GM19395 (cell line): ENCODE measurements at regions not wholly inside any gene's neighbourhood (a gene's known extent, or its start where the extent isn't known, plus 50 kb on each side); places are given as distances from the start of the nearest gene placed in this dataset.
"Not testable (repeated sequence)": the region's sequence is repeated elsewhere in the genome, so short reads cannot be mapped to it uniquely, and the experiment has no call there.

ENCODE experiments used
- ATAC-seq: cut with Tn5 transposase; IDR thresholded peaks from one replicate; pipeline ENCODE4 v1.9.1; 2021; ENCODE audit warnings: mild to moderate bottlenecking, moderate library complexity; ENCODE audit not compliant: unreplicated experiment

DNA sequence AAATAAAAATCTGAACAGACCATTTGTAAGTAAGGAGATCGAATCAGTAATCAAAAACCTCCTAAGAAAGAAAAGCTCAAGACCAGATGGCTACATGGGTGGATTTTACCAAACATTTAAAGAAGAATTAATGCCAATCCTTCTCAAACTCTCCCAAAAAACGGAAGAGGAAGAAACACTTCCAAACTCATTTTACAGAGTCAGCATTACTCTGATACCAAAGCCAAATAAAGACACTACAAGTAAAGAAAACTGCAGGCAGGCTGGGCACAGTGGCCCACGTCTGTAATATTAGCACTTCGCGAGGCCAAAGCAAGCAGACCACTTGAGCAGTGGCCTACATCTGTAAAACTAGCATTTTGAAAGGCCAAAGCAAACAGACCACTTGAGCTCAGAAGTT, 159.8 kb downstream of the DPY19L2 start:
- no peak for ATAC-seq

DNA sequence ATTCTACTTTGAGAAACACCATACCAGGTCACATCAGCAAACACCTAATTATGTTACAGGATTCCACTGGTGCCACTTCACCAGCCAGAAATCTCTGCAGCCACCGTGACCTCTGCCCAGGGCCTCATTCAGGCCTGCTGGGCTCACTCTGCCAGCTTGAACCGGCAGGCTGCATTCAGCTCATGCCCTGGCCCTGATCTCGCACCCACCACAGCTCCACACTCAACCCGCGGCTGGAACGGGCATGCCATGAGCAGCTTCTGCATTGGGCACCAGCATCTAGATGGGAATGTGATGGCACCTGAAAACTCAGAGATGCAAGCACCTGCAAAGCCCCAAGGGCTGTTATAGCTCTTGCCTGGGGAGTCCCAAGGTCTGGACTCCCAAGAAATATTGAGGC, 168.7 kb downstream of the DPY19L2 start:
- ATAC-seq: no peak

DNA sequence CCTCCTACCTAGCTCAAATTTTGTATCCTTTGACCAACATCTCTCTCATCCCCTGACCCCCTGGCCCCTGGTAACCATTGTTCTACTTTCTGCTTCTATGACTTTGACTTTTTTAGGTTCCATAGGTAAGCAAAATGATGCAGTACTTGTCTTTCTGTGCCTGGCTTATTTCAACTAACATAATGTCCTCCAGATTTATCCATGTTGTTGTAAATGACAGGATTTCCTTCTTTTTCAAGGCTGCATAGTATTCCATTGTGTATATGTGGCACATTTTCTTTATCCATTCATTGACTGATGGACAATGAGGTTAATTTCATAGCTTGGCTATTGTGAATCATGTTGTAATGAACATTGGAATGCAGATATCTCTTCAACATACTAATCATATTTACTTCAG, 170.1 kb downstream of the DPY19L2 start:
- ATAC-seq: no peak

DNA sequence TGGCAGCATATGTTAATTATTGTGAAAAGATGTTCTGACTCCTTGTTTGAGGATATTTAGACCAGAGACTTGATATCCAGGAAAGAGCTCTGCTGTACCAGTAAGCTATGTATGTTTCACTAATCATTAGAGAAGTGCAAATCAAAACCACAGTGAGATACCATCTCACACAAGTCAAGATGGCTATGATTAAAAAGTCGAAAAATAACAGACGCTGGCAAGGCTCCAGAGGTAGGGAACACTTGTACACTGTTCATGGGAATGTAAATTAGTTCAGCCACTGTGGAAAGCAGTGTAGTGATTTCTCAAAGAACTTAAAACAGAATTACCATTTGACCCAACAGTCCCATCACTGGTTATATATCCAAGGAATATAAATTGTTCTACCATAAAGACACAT, 171.6 kb downstream of the DPY19L2 start:
- no peak for ATAC-seq

DNA sequence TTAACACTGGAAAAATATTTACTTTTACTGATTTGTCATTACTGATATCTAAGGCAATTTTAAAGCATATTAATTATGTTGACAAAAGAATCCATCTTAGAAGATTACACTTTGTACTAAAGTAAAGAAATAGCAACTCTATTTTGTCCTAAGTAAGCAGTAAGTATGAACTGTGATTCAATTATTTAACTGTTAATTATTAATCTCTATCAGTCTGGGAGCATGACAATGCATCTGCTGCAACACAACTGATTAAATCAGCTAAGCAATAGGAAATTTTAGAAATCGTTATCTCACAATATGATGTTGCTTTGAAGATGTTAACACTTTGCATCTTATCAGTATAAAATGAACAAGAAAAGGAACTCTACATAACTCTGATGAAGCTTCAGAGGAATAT, 172.3 kb downstream of the DPY19L2 start:
- ATAC-seq: no peak

DNA sequence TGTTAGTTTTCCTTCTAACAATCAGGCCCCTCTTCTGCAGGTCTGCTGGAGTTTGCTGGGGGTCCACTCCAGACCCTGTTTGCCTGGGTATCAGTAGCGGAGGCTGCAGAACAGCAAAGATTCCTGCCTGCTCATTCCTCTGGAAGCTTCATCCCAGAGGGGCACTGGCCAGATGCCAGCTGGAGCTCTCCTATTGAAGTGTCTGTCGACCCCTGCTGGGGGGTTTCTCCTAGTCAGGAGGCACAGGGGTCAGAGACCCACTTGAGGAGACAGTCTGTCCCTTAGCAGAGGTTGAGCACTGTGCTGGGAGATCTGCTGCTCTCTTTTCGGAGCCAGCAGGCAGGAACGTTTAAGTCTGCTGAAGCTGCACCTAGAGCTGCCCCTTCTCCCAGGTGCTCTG, 174.9 kb downstream of the DPY19L2 start:
- not testable (repeated sequence) for ATAC-seq

DNA sequence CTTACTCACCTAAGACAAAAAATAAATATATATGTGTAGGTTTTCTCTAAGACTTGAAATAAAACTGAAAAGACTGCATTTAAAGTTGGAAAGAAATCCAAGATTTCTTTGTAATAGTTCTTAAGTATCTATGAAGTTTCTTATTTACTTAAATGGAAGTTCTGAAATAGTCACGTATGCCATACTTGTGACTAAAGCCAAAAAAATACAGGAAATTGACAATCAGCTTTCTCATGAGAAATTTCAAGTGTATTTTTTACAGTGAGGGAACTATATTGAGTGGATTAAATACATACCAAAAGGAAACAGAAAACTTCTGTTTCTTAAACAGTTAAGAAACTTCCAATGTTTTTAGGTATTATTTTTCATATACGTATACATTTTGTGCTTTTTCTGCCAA, 188.1 kb downstream of the DPY19L2 start:
- ATAC-seq: no peak

DNA sequence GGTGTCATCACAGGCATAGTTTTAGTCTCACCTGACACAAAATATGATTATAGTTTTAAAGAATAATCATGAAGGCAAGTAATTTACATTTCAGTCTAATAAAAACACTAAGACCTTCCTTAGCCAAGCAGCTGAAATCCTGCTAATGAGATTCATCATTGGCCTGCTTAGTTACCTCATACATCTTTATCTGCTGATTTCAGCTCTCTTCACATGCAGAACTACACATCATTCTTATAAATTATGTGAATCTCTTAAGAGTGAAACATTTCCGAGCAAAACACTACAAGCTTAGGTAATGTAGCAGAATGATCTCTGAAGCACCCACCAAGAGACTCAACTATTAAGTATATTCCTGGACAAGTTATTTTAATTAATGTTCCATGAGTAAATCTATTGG, 198.1 kb downstream of the DPY19L2 start:
- ATAC-seq: no peak

DNA sequence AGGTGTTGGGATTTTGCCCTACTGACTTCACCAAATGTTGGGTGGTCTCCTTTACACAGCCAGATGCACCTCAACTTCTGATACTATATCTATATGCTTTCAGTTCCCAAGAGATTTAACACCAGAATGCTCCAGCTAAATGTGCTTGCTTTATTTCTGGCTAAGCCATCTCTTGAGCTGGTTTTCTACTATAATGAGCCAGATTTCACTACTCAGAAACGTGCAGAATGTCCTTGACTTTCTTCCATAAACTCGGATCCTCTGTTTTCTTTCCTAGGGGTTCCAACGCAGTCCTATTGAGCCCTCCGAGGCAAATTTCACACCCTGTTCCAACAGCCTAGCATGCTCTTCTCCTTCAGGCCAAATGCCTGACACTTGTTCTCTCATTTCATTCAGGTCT, 200.3 kb downstream of the DPY19L2 start:
- no peak for ATAC-seq

DNA sequence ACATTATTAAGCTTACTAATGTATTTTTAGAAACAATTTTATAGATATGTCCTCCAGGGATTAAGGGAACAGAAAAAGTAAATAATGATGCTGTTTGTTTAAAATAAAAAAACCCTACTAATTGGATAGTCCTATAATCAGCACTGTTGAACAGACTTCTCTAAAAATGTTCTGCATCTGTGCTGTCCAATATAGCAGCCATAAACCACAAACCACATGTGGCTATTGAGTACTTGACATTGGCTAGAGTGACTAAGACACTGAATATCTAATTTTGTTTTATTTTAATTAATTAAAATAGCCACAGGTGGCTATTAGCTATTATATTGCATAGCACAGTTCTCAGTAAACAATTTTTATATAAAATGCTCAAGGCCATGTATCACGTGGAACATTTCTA, 210.4 kb downstream of the DPY19L2 start:
- no peak for ATAC-seq

DNA sequence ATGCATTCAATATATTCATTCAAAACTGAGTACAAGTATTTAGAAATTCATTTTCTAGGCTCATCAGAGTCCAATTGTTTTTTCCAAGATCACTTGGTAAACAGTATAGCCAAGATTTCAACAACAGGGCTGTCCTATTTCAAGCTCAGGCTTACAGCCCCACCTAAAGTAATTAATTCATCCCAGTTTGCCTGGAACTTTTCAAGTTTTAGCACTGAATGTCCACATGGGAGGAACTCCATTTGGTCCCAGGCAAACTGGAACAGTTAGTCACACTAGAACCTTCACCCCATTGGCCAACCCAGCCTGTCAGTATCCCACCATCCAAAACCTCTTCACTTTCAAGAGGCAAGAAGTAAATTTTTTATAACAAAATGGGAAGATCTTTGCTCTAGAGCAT, 210.9 kb downstream of the DPY19L2 start:
- no peak for ATAC-seq

DNA sequence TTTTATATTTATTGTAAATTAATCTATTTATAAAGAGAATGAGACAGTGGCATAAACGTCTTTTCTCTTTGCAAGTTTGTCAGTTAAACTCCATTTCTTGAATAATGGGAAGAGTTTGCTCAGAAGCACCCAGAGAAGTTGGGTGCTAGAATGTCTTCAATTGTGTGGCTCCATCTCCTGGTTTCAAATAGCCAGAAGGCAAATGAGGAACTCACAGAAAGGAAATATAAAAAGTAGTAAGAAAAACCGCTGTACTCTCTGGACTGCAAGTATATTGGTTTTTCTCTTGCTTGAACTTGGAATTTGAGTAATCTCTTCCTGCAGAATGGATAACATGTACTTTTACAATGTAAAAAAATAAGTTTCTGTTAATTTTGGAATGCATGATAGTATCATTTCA, 217.5 kb downstream of the DPY19L2 start:
- no peak for ATAC-seq

DNA sequence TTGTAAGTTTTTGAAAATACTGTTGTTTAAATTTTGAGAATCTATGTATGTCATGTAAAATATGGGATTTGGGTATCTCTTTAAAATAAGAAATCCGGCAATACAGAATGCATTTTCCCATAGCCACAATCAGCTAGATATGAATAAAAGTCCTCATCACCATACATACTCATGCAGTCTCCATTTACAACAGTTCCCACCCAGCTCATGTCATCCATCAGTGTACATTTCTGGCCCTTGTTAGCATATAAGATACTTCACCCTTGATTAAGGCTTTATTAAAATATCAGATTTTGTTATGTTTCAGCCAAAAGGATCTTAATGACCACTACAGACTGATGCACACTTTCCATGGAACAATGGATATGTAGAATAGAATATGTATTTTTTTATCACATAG, 218.0 kb downstream of the DPY19L2 start:
- no peak for ATAC-seq

DNA sequence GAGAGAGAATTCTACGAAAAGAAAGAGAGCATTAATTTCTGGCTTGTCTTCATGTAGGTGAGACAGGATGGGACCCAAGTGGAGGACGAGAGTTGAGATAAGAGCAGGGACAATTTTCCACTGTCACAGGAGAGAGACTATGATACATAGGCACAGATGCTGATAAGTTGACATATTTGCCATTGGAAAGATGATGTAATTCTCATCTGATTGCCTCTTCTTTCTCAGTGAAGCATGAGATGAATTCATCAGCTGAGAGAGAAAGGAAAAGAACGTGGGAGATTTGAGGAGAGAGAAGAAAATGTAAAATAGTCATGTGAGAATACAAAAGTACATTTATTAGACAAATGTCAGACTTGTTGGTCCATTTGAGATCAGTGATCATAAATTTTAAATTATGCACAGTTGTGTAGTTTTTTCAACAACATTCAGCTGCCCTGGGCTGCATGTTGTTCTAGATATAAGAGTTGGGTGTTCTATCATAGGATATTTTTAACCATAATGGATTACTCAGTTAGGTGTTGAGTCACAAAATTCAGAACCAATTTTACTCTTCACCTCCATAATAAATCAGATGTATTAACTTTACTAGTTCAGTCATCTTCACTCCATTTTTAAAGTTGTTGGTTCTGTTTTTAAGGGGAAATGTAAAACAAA, 222.9 kb downstream of the DPY19L2 start:
- ATAC-seq: no peak

DNA sequence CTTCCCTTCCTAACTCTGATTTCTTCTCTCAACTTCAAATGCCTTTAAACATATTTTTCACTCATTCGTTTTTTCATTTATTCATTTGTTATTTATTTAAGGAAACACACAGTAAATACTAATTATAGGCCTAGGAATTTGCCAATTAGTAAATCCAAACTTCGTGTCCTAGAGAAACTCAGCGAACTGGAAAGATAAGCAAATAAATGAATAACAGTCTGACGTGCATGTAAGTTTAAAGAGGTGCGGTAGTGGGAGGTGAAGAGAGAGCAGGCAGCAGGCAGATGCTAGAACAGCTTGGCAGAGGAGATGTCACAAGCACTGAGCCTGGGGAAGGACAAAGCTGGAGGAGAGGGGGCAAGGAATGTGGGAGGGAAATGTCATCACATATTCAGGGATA, 228.2 kb downstream of the DPY19L2 start:
- no peak for ATAC-seq

DNA sequence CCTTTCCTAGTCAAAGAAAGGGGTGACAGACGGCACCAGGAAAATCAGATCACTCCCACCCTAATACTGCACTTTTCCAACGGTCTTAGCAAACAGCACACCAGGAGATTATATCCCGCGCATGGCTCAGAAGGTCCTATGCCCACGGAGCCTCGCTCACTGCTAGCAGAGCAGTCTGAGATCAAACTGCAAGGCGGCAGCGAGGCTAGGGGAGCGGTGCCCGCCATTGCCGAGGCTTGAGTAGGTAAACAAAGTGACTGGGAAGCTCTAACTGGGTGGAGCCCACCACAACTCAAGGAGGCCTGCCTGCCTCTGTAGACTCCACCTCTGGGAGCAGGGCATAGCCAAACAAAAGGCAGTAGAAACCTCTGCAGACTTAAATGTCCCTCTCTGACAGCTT, 233.9 kb downstream of the DPY19L2 start:
- ATAC-seq: not testable (repeated sequence)

DNA sequence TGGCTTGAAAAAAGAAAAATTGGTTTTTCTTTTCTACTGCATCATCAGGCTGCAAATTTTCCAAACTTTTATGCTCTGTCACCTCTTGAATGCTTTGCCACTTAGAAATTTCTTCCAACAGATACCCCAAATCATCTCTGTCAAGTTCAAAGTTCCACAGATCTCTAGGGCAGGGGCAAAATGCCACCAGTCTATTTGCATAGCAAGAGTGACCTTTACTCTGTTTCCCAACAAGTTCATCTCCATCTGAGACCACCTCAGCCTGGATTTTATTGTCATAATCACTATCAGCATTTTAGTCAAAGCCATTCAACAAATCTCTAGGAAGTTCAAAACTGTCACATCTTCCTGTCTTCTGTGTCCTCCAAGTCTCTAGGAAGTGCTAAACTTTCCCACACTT, 240.3 kb downstream of the DPY19L2 start:
- not testable (repeated sequence) for ATAC-seq

DNA sequence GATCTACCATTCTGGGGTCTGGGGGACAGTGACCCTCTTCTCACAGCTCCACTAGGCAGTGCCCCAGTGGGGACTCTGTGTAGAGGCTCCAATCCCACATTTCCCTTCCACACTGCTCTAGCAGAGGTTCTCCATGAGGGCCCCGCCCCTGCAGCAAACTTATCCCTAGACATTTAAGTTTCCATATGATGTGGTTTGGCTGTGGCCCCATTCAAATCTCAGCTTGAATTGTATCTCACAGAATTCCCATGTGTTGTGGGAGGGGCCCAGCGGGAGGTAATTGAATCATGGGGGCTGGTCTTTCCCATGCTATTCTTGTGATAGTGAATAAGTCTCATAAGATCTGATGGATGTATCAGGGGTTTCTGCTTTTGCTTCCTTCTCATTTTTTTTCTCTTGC, 241.3 kb downstream of the DPY19L2 start:
- ATAC-seq: not testable (repeated sequence)

DNA sequence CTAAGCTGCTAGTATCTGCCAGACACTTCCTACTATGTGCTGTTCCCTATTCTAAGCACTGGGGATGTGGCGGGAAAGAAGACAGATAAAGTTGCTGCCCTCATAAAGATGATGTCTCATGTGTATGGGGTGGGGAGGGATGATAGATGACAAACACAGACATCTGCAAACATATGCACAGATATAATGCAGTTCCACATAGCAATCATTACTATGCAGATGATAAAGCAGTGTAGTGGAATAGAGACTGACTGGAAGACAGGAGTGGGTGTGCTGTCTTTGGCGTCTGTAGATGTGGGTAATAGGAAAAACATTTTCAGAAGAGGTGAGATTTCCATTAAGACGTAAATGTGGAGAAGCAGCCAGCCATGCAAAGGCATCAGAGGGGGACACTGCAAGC, 243.6 kb downstream of the DPY19L2 start:
- no peak for ATAC-seq

DNA sequence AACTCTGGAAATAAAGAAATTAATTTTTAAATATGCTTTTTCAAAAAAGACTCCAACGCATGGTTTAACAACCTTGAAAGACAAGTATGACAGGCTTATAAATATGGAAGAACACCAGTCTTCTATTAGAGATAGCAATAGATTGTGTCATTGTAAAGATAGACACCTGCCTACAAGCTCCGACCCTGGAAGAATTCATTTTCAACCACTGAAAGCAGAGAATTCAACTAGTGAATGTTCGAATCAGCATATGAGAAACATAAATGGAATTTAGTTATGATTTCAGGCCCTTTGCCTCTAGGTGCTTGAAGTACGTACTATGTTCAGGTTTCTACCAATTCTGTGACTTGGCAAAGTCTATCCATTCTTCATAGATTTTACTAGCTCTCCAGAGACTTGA, 244.5 kb downstream of the DPY19L2 start:
- no peak for ATAC-seq

DNA sequence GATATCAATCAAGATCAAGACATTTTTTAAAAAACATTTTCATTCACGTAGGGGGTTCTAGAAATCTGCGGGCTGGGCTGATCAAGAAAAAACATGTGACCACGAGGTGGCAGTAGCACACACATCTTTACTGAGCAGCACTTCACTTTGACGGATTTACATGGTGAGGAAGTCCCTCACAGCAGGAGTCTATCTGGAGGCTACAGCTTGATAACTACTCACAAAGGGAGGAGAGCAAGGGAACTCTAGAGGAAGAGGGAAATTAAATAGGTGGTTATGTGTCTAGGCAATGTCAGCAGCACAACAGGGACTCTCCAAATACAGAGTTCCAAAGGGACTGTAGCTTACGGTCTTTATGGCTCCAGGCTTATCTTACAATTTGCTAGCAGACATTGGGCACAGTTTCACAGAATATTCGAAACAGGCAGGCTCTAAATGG, 248.1 kb downstream of the DPY19L2 start:
- ATAC-seq: peak; percentile 96

DNA sequence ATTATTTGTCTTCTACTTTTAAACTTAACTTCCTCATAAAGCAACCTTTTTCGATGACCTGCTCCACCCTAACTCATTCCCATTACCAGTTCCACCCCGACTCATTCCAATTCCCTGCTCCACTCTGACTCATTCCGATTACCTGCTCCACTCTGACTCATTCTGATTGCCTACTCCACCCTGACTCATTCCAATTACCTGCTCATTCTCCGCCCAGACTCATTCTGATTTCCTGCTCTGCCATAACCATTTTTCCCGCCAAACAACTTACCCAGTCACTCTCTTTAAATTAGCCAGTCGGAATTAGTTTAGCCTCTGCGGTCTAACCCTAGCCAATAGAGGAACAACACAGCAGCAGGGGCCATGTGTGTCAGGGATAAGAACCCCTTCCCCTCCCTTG, 249.1 kb downstream of the DPY19L2 start:
- ATAC-seq: no peak

DNA sequence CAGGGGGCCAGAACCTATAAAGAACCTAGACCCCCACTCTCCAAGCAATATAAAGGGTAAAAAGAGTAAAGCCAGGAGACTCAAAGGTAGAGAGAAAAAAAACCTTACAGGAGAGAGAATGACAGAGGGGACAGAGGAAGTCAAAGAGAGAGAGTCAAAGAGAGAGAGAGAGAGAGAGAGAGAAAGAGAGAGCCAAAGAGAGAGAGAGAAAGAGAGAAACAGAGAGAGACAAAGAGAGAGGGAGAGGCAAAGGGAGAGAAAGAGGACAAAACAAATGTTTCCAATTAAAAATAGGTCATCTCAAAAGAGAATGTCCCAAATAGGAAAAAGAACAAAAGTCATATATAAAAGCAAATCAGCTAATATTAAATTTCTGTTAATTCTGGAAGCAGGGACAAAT, 251.5 kb downstream of the DPY19L2 start:
- ATAC-seq: no peak
